ENCODE measurements at regions not wholly inside any gene's neighbourhood (a gene's known extent, or its start where the extent isn't known, plus 50 kb on each side); places are given as distances from the start of the nearest gene placed in this dataset.
"Not testable (repeated sequence)": the region's sequence is repeated elsewhere in the genome, so short reads cannot be mapped to it uniquely, and the experiment has no call there.

- no peak for DNase-seq
Measured at GRCh38 chr13:82501834-82502233, 1380.4 kb downstream of the SLITRK1 start.

GRCh38 chr13:82480415-82480814 lies 1401.9 kb downstream of the SLITRK1 start:
- no peak for DNase-seq

DNA sequence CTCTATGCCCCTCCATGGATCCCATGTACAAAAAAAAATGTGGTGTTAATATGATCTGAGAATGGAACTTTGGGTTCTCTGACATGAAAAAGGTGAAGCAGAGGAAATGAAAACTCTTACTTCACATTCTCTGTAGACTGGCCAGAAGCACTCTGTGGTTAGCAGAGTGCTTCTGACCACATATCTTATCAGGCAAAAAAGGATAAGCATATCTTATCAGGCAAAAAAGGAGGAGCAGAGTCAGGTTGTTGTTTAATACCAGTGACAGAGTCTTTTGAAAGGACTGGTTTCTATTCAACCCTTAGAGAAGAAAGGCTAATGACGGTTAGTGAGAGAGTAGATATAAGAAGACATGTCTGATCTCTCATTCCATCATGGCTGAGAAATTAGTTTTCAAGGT lies 1404.8 kb downstream of the SLITRK1 start:
- DNase-seq: no peak

- no peak for DNase-seq
Measured at GRCh38 chr13:82467626-82468025, 1414.6 kb downstream of the SLITRK1 start.

- DNase-seq: not testable (repeated sequence)
Measured at GRCh38 chr13:82459575-82459974, 1422.7 kb downstream of the SLITRK1 start.

DNA sequence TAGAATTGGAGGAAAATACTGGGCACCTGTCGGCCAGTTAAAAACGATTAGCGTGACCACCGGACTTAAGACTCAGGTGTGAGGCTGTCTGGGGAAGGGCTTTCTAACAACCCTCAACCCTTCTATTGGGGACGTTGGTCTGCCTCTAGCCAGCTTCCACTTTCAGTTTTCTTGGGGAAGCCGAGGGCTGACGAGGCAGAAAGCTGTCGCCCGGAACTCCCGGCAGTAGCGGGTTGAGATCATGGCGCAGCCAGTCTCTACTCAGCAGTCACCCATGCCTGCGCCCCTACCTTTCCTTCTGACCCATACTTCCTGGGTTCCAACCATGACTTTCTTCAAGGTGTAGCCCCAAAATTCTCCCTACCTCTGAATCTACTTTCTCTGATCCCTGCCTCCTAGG lies 1424.1 kb downstream of the SLITRK1 start:
- DNase-seq: no peak

DNA sequence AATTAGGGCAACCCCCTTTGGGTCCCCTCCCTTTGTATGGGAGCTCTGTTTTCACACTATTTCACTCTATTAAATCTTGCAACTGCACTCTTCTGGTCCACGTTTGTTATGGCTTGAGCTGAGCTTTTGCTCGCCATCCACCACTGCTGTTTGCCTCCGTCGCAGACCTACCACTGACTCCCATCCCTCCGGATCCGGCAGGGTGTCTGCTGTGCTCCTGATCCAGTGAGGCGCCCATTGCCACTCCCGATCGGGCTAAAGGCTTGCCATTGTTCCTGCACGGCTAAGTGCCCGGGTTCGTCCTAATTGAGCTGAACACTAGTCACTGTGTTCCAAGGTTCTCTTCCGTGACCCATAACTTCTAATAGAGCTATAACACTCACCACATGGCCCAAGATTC lies 1424.7 kb downstream of the SLITRK1 start:
- DNase-seq: not testable (repeated sequence)

GRCh38 chr13:82447416-82448077 lies 1434.7 kb downstream of the SLITRK1 start:
- no peak for DNase-seq

- DNase-seq: no peak
Measured at GRCh38 chr13:82439159-82439904, 1442.9 kb downstream of the SLITRK1 start.

DNA sequence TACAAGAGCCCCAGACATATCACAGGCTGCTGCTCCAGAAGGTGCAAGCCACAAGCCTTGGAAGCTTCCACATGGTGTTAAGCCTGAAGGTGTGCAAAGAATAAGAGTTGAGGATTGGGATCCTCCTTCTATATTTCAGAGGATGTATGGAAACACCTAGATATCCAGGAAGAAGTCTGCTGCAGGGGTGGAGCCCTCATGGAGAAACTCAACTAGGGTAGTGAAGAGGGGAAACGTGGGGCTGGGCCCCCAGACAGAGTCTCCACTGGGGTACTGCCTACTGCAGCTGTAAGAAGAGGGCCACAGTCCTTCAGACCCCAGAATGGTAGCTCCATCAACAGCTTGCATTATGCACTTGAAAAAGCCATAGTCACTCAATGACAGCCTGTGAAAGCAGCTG lies 1444.0 kb downstream of the SLITRK1 start:
- no peak for DNase-seq

- no peak for DNase-seq
Measured at GRCh38 chr13:82436099-82436585, 1446.1 kb downstream of the SLITRK1 start.

- no peak for DNase-seq
Measured at GRCh38 chr13:82432949-82433348, 1449.3 kb downstream of the SLITRK1 start.

GRCh38 chr13:82412749-82413148 lies 1469.5 kb downstream of the SLITRK1 start:
- no peak for DNase-seq

DNA sequence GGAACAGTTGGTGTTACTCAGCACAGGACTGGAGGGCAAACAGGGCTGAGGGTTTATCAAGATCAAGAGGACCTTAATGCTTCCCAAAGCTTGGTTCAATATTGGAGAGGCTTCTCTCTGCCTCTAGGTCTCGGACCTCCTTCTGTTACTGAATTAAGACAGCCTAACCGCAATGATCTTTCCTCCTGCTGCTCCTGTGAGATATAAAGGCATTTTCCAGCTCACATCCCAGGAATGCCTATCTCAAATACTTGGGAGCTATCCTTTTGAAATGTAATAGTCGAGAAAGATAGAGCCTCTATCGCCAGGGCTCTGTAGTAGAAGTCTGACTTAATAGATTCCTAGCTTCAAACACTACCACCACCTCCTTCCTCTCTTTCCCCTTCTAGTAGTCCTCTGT lies 1475.0 kb downstream of the SLITRK1 start:
- no peak for DNase-seq

DNA sequence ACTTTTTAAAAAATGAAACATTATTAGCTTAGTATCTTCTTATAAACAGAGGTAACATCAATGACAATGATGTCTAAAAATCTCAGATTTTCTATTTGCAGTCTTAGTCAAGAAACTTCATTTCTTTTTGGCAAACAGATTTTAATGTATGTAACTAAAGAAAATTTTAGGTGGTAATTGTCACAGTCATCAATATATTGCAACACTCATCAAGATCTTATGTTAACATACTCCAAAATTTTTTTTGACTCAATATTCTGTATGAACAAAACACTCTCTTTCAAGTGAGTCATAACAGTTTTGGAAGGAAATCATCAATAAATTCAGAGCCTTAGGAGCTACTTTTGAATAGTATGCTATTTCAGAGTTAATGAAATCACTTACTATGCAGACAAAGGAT lies 1507.6 kb downstream of the SLITRK1 start:
- no peak for DNase-seq

GRCh38 chr13:82370316-82370715 lies 1512.0 kb downstream of the SLITRK1 start:
- no peak for DNase-seq

- no peak for DNase-seq
Measured at GRCh38 chr13:82364525-82364924, 1517.7 kb downstream of the SLITRK1 start.

DNA sequence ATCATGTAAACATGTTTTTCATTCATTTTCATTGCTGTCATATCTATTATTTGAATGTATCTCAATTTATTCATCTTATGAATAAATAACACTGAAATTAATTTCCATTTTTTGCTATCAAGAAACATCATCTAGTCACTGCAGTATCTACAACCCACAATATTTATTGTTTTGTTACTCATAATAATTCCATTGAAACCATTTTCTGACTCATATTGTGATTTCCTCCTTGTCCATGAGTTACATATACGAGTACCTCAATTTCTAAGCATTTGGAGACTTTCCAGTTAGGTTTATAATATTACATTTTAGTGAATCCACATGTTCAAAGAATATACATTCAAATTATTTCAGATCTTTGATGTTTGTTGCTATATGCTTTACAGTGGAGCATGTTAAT lies 1524.0 kb downstream of the SLITRK1 start:
- DNase-seq: no peak

DNA sequence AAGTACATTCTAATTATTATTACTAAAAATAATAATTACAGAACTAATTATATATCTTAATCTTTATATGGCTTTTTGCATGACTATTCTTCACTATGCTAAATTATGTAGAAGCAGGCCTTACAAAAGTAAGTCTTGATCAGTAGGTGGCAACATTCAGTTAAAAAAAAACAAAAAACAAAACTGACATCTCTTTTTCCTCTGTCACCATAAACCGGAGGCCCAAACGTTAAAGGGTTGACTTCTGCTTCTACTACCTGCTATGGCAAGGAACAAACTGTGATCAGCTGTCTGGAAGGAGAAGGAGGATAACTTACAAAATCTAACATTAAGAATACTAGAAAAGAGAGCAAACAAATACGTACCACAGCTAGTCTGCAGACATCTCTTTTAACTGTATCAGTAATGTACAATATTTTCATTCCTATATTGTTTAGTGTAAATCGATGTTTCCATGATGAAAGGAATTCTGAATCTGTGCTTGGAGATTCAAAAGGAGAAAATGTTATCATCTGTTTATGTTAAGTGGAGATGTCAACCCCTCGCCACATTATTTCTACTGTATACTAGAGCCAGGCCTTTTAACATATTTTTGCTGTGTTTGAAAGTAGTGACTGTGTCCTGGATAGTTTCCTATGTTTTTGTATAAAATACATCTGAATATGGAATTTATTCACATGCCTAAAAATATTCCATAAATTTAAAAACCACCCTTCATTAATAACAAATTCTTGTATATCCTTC lies 1525.4 kb downstream of the SLITRK1 start:
- no peak for DNase-seq

- DNase-seq: no peak
Measured at GRCh38 chr13:82344867-82345266, 1537.4 kb downstream of the SLITRK1 start.

DNA sequence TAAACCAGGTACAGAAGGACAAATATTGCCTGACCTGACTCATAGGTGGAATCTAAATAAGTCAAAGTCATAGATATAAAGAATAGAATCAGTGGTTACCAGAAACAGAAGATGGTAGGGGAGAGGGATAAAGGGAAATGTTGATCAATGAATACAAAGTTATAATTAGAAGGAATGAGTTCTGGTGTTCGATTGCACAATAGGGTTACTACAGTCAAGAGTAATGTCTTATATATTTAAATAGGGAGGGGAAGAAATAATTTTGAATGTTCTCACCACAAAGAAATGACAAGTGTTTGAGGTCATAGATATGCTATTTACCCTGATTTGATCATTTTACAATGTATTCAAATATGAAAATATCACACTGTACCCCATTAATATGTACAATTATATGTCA lies 1541.2 kb downstream of the SLITRK1 start:
- no peak for DNase-seq

DNA sequence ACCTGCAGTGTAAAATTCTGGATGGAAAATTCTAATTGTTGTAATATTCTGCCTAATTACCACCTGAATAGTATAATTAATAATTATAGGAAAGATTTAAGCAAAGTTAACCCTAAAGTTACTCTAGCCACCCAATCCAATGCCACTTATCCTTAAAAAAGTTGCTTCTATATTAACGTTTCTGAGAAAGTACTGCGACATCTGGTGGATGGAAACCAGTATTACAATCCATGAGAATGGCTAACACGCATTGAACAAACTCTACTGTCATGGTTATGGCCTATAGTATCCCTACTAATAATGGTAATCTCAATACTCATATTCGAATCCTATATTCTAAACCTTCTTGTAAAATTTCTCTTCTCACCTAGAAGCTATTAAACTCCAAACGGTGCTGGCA lies 1551.8 kb downstream of the SLITRK1 start:
- no peak for DNase-seq

DNA sequence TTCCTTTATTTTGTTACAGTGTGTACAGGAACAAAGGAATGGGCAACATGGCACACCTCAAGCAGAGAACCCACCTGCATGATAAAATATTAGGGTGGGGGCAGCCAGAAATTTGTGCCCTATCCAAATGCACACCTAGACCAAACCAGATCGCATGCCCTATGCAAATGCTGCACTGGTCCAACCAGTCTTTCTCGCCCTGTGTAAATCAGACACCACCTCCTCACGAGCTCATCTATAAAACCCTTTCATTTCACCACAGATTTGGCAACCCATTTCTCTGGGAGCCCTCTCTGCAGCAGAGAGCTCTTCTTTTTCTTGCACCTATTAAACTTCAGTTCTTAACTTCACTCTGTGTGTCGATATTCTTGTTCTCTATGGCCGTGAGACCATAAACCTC lies 1559.2 kb downstream of the SLITRK1 start:
- DNase-seq: no peak

DNA sequence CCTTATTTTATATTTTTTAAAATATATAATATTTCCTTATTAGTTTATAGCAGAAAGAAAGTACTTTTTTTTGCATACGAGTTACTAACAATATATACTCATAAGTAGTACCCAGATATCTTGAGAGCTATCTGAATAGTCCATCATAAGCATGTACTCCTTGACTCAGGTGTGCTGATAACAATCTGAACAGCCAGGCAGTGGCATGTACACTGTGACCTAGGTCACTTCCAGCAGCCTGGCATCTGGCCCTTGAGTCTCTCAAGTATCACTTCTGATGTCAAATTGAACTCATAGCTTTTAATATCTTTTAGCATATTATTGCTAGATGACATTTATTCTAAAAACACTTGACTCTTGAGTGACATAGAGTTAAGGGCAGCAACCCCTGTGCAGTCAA lies 1576.7 kb downstream of the SLITRK1 start:
- no peak for DNase-seq
